GM20000 (cell line): ENCODE measurements at regions not wholly inside any gene's neighbourhood (a gene's known extent, or its start where the extent isn't known, plus 50 kb on each side); places are given as distances from the start of the nearest gene placed in this dataset.
"Not testable (repeated sequence)": the region's sequence is repeated elsewhere in the genome, so short reads cannot be mapped to it uniquely, and the experiment has no call there.

ENCODE experiments used
- DNase-seq: peaks from one replicate; pipeline ENCODE4 v3.0.0; 2012; ENCODE audit warnings: low spot score
- TF ChIP-seq, protein P1 (sequence below): IDR thresholded peaks from 2 replicates; pipeline ENCODE4 v1.5.1; 2012; ENCODE audit warnings: mild to moderate bottlenecking, control low read depth; ENCODE audit errors: extremely low read depth, missing control alignments

DNA sequence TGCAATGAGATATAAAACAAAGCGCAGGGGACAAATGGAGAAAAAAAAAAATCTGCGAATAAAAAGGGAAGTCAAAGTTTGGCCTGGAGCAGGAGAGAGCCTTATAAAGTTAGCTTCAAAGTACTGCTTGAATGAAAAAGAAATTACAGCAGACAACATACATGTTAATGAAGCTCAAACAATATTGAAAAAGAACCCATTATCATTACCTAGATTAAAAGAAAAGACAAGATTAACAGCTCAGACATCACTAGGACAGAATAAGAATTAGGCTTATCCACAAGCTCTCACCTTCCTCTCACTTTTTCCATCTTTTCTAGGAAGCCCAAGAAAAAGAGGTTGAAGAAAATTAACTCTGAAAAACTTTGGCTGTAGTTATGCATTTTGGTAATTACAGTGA, 503.5 kb downstream of the ETNK1 start:
- DNase-seq = no peak
- TF ChIP-seq, protein P1, sequence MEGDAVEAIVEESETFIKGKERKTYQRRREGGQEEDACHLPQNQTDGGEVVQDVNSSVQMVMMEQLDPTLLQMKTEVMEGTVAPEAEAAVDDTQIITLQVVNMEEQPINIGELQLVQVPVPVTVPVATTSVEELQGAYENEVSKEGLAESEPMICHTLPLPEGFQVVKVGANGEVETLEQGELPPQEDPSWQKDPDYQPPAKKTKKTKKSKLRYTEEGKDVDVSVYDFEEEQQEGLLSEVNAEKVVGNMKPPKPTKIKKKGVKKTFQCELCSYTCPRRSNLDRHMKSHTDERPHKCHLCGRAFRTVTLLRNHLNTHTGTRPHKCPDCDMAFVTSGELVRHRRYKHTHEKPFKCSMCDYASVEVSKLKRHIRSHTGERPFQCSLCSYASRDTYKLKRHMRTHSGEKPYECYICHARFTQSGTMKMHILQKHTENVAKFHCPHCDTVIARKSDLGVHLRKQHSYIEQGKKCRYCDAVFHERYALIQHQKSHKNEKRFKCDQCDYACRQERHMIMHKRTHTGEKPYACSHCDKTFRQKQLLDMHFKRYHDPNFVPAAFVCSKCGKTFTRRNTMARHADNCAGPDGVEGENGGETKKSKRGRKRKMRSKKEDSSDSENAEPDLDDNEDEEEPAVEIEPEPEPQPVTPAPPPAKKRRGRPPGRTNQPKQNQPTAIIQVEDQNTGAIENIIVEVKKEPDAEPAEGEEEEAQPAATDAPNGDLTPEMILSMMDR = no peak

DNA sequence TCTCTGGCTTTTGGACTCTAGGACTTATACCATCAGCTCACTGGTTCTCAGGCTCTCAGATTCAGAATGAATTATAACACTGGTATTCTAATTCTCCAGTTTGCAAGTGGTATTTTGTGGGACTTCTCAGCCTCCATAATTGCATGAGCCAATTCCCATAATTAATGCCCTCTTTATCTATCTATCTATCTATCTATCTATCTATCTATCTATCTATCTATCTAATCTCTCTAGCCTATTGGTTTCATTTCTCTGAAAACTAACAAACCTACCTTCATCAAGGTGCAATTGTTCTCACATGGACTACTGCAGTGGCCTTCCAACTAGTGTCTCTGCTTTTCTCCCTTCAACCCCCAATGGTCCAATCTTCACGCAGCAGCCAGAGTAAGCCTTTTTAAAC, 507.4 kb downstream of the ETNK1 start:
- TF ChIP-seq, protein P1 = no peak
- no peak for DNase-seq

DNA sequence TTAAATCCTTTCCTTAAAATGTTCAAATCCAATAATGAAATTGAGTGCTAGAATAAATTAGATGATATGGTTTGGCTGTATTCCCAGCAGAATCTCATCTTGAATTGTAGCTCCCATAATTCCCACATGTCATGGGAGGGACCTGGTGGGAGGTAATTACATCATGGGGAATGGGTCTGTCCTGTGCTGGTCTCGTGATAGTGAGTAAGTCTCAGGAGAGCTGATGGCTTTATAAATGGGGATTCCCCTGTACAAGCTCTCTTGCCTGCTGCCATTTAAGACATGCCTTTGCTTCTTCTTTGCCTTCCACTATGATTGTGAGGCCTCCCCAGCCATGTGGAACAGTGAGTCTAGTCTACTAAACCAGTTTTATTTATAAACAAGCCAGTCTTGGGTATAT, 508.5 kb downstream of the ETNK1 start:
- TF ChIP-seq, protein P1 = no peak
- DNase-seq = no peak

DNA sequence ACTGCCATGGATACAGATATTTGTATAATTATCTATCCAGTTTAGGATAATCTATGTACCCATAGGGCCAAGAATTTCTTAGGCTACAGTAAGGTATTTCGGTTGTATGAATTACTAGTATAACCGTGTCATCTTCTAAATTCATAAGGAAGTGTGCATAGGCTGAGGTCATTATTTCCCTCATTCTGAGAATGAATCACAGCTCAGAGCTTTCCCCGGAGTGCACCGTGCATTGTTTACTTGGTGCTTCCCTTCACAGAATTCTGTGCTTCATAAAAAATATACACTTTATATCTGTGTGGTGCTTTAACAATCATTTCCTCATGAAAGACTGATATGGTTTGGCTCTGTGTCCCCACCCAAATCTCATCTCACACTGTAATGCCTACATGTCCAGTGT, 514.1 kb downstream of the ETNK1 start:
- DNase-seq = no peak
- TF ChIP-seq, protein P1 = no peak

DNA sequence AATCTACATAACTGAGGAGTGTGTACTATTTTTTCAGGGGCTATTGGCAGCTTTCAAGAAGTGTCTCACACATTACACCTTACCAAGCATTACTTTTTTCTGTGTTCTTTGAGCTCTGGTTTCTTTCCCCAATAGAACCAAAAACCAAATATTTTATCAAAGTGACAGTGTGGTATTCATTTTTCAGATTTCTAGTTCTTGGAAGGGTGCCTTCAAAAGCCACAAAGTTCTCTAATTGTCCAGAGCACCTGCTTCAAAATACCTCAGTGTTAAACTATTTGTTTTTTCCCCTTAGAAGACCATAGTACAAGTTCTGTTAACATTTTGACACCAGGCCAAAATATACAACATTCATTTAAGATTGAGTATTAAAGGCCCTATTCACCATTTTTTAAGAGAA, 515.7 kb downstream of the ETNK1 start:
- no peak for DNase-seq
- TF ChIP-seq, protein P1 = no peak

DNA sequence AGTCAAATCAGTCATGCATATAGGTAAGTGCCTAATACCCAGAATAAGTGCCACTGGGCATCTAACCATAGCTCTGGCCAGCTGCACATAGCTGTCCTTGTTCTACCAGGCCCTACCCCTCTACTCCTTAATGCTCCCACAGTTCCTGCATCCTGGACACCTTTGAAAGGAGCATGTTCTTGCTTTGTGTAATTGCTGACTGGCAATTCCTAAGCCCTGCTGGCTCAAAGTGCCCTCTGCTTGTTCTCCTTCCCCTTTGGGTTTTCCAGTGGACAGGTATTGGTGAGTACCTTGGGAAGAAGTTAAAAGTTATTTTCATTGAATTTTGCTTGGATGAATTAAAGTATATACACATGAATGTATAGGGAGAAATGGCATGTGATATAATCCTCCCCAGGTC, 516.4 kb downstream of the ETNK1 start:
- no peak for DNase-seq
- TF ChIP-seq, protein P1 = no peak

DNA sequence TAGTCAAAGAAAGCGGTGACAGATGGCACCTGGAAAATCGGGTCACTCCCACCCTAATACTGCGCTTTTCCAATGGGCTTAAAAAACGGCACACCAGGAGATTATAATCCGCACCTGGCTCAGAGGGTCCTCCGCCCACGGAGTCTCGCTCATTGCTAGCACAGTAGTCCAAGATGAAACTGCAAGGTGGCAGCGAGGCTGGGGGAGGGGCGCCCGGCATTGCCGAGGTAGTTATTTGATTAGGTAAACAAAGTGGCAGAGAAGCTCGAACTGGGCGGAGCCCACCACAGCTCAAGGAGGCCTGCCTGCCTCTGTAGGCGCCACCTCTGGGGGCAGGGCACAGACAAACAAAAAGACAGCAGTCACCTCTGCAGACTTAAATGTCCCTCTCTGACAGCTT, 521.1 kb downstream of the ETNK1 start:
- not testable (repeated sequence) for DNase-seq

DNA sequence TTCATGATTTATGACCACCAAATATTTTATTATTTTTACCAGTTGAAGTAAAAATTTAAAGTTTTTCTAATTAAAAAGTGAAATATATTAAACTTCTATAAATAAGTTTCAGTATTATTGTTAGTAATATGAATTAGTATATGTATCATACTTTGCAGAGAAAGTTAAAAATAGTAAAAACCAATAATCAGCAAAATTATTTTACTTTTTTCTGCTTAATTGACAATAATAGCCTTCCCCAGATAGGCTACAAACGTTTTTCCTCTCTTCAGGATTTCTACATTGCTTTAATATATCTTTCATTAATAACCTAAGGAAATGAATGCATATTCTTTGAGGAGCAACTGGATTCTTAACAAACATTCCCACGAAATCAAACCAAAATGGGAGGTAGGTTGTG, 543.5 kb downstream of the ETNK1 start:
- TF ChIP-seq, protein P1 = no peak
- DNase-seq = no peak
